Osteoblast (primary cell): ENCODE measurements at regions not wholly inside any gene's neighbourhood (a gene's known extent, or its start where the extent isn't known, plus 50 kb on each side); places are given as distances from the start of the nearest gene placed in this dataset.
A peak's percentile ranks its signal among the peaks of the same experiment; 100 is the strongest.

Experiments used
- DNase-seq: peaks from one replicate; pipeline ENCODE4 v3.0.0; 2011; ENCODE audit warnings: low spot score, mixed read lengths; ENCODE audit not compliant: insufficient read length; ENCODE audit errors: missing footprints
- H2AFZ ChIP-seq: 2 replicates; pipeline ENCODE4 v1.6.0; 2011; ENCODE audit warnings: mild to moderate bottlenecking, low read length
- H3K27ac ChIP-seq: 2 replicates; pipeline ENCODE4 v1.5.1; 2011; ENCODE audit warnings: mild to moderate bottlenecking, low read depth, low read length, moderate library complexity
- H3K27me3 ChIP-seq: 2 replicates; pipeline ENCODE4 v1.6.0; 2012; ENCODE audit warnings: mild to moderate bottlenecking, control low read depth, inconsistent platforms, low read length, moderate library complexity; ENCODE audit not compliant: insufficient read depth
- H3K36me3 ChIP-seq: 2 replicates; pipeline ENCODE4 v1.5.1; 2011; ENCODE audit warnings: mild to moderate bottlenecking, low read length, control low read depth, moderate library complexity; ENCODE audit not compliant: insufficient read depth
- H3K4me1 ChIP-seq: 2 replicates; pipeline ENCODE4 v1.5.1; 2011; ENCODE audit warnings: mild to moderate bottlenecking, low read length, control low read depth, moderate library complexity; ENCODE audit not compliant: insufficient read depth
- H3K4me2 ChIP-seq: 2 replicates; pipeline ENCODE4 v1.6.0; 2011; ENCODE audit warnings: mild to moderate bottlenecking, low read length; ENCODE audit not compliant: insufficient read depth
- H3K4me3 ChIP-seq: fragments of 200-600 bp; sonication (generic); 3 replicates; pipeline ENCODE4 v1.5.1; 2012; ENCODE audit warnings: mild to moderate bottlenecking, low read length, inconsistent platforms; ENCODE audit not compliant: insufficient read depth
- H3K79me2 ChIP-seq: 2 replicates; pipeline ENCODE4 v1.6.0; 2012; ENCODE audit warnings: mild to moderate bottlenecking, low read length, control low read depth, inconsistent platforms; ENCODE audit not compliant: insufficient read depth
- H3K9me3 ChIP-seq: 2 replicates; pipeline ENCODE4 v1.5.1; 2011; ENCODE audit warnings: low read depth, low read length, control low read depth
- H4K20me1 ChIP-seq: 2 replicates; pipeline ENCODE4 v1.6.0; 2012; ENCODE audit warnings: mild to moderate bottlenecking, low read length, control low read depth; ENCODE audit not compliant: insufficient read depth
- TF ChIP-seq, protein P1 (sequence below): IDR thresholded peaks from 2 replicates; pipeline ENCODE4 v1.5.1; 2011; ENCODE audit warnings: mild to moderate bottlenecking, low read depth, low read length, moderate library complexity; ENCODE audit errors: extremely low read depth

- Histone ChIP-seq H3K27ac (no peak overlapping the region), H3K36me3 (no peaks in the 10 kb centered on the region)
Observed at GRCh38 chr20:23260181-23260840, 90.3 kb upstream of the NXT1 start.

GRCh38 chr20:23258747-23259121 is 91.9 kb upstream of the NXT1 start:
- no peaks in the 10 kb centered on the region for H4K20me1 ChIP-seq
- H3K36me3 ChIP-seq, result no peaks in the 10 kb centered on the region
- DNase-seq, result no peak
- TF ChIP-seq, protein P1, sequence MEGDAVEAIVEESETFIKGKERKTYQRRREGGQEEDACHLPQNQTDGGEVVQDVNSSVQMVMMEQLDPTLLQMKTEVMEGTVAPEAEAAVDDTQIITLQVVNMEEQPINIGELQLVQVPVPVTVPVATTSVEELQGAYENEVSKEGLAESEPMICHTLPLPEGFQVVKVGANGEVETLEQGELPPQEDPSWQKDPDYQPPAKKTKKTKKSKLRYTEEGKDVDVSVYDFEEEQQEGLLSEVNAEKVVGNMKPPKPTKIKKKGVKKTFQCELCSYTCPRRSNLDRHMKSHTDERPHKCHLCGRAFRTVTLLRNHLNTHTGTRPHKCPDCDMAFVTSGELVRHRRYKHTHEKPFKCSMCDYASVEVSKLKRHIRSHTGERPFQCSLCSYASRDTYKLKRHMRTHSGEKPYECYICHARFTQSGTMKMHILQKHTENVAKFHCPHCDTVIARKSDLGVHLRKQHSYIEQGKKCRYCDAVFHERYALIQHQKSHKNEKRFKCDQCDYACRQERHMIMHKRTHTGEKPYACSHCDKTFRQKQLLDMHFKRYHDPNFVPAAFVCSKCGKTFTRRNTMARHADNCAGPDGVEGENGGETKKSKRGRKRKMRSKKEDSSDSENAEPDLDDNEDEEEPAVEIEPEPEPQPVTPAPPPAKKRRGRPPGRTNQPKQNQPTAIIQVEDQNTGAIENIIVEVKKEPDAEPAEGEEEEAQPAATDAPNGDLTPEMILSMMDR, result no peak
- no peaks in the 10 kb centered on the region for H3K79me2 ChIP-seq
- peak overlapping the region; percentile 55 for H3K4me2 ChIP-seq
- H3K4me3 ChIP-seq, result no peak overlapping the region
- peaks cover 19% of the 10 kb centered on the region for H3K4me1 ChIP-seq
- no peaks in the 10 kb centered on the region for H3K27me3 ChIP-seq
- peaks cover 2% of the 10 kb centered on the region for H3K9me3 ChIP-seq
- peak overlapping the region; percentile 76 for H3K27ac ChIP-seq
- no peak overlapping the region for H2AFZ ChIP-seq

More at GRCh38 chr20:23260181-23260840, 90.3 kb upstream of the NXT1 start:
- Histone ChIP-seq H3K4me1 (peaks cover 19% of the 10 kb centered on the region), H4K20me1 (no peaks in the 10 kb centered on the region), H3K27me3 (no peaks in the 10 kb centered on the region), H3K79me2 (no peaks in the 10 kb centered on the region), H3K4me3 (no peak overlapping the region), H3K4me2 (no peak overlapping the region), H2AFZ (no peak overlapping the region), H3K9me3 (peaks cover 2% of the 10 kb centered on the region)
- TF ChIP-seq, protein P1, result no peak
- DNase-seq, result no peak

GRCh38 chr20:23257848-23258746 is 92.5 kb upstream of the NXT1 start:
- TF ChIP-seq, protein P1, result no peak
- H2AFZ ChIP-seq, result peak overlapping the region; percentile 11
- H4K20me1 ChIP-seq, result no peaks in the 10 kb centered on the region
- no peaks in the 10 kb centered on the region for H3K36me3 ChIP-seq
- DNase-seq, result peak; percentile 93
- H3K4me1 ChIP-seq, result peaks cover 19% of the 10 kb centered on the region
- H3K27me3 ChIP-seq, result no peaks in the 10 kb centered on the region
- H3K27ac ChIP-seq, result peak overlapping the region; percentile 76
- H3K79me2 ChIP-seq, result no peaks in the 10 kb centered on the region
- H3K4me2 ChIP-seq, result peak overlapping the region; percentile 55
- no peaks in the 10 kb centered on the region for H3K9me3 ChIP-seq
- H3K4me3 ChIP-seq, result peak overlapping the region; percentile 9
